ENCODE measurements at regions not wholly inside any gene's neighbourhood (a gene's known extent, or its start where the extent isn't known, plus 50 kb on each side); places are given as distances from the start of the nearest gene placed in this dataset.

- DNase-seq (ENCODE audit: low spot score), result no peak
These were observed 85.3 kb downstream of the MATN1 start for GRCh38 chr1:30638086-30638485.

DNA sequence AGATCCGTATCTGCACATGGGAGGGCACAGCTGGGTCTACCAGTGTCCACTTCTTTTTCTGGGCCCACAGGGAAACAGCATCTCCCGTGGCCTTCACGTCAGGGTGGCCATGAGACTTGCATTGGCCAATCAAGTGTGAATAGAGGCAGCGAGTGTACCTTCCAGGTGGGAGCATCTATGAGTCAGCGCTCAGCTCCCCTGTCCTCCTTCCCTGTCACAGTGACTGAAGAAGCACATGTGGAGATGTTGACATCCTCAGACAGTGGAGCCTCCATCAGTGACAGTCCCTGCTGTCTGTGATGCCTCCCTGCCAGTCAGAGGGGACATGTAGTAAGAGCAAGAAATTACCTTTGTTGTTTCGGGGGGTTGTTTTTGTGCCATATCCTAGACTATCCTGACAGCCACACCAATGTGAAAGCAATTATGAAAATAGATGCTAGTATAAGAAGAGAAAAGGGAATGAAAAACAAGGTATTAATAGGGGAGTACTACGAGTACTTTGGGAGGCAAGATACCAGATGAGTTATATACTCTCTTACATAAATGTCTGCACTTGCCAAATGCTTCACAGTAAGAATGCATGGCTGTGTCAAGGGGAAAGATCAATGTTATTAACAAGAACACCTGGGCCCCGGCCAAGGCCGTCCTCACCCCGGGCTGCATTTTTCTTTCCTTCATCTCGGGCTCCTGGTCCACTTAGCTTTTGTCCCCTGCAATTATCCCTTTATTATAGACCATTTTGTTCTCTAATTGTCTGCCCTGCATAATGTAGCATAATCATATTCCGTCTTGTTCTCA is 86.0 kb downstream of the MATN1 start:
- DNase-seq (ENCODE audit: low spot score), result no peak

DNA sequence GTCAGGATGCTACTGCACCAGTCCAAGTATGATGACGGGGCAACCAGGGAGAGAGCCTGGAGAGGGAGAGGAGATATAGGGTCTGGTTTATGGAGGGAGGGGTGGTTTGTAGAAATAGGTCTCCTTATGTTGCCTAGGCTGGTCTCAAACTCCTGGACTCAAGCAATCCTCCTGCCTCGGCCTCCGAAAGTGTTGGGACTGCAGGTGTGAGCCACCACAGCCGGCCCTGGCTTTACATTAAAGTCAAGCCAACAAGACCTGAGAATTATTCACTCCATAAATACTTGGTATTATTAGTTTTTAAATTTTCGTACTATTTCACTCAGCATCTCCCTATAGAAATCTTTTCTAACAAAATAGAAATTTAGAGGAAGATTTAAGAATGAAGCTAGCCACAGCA is 86.8 kb downstream of the MATN1 start:
- DNase-seq (ENCODE audit: low spot score), result no peak

DNA sequence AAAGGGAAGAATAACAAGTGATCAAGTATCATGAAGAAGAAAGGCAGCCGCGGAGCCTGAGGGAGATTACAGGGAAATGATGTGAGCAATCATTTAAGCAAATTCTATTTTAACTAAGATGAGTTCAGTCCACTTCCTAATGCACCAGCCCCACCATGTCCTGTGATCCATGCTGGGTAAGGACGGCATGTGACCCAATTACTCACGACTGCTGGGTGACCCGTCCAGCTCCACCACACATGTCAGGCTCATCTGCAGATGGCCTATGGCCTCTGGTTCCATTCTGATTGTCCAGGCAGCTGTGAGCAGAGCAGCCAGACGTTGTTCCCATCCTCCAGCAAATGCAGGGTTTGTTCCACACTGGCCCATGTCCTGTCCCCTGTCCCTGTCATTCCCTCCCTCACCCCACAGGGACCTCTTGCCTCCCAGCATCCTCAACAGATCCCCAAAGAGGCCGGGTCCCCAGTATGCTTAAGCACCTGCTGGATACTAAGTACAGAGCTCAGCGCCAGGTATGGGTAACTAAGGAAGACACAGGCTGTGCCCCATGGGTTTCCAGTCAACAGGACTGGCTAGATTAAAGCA is 87.9 kb downstream of the MATN1 start:
- DNase-seq (ENCODE audit: low spot score), result no peak

DNA sequence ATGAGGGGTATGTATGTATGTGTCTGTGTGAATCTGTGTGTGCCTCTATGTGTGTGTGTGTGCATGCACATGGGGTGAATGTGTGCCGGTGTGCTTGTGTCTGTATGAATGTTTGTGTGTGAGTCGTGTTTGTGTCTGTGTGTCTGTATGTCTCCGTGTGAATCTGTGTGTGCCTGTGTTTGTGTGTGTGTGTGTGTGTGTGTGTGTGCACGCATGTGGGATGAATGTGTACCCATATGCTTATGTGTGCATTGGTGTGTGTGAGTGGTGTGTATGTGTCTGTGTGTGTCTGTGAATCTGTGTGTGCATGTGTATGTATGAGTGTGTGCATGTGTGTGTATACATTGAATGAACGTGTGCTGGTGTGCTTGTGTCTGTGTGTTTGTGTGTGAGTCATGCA is 88.9 kb downstream of the MATN1 start:
- DNase-seq (ENCODE audit: low spot score), result no peak

DNA sequence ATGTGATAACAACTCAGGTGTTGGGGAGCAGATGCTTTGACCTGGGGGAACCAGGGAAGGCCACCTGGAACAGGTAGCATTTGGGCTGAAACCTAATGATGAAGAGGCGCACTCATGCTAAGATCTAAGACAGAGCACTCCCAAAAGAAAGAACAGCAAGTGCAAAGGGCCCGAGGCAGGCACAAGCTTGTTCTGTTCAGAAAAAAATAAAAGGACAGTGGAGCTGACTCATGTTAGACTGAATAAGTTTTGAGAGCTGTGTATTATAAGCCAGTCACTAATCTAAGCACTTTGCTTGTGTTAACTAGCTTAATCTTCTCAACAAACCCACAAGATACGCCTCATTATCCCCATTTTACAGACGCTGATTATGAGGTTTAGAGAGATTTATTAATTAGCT is 90.1 kb downstream of the MATN1 start:
- DNase-seq (ENCODE audit: low spot score), result no peak

DNA sequence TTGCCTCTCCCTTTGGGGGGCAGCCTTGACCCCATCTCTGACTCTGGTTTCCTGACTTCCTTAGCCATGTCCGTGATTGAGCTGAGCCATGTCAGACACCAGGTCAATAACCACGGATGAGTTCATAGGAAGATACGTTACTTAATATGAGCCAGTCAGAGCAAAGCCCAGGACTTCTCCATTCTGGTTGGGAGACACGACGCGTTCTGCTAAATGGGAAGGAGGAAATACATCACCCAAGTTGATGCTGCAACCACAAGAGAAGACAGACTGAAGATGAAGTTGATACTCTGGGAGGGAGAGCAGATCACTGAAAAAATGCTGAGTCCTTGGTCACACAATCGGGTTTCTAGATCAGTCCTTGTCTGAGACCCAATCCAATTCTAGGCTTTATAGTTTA is 90.9 kb downstream of the MATN1 start:
- DNase-seq (ENCODE audit: low spot score), result no peak

DNA sequence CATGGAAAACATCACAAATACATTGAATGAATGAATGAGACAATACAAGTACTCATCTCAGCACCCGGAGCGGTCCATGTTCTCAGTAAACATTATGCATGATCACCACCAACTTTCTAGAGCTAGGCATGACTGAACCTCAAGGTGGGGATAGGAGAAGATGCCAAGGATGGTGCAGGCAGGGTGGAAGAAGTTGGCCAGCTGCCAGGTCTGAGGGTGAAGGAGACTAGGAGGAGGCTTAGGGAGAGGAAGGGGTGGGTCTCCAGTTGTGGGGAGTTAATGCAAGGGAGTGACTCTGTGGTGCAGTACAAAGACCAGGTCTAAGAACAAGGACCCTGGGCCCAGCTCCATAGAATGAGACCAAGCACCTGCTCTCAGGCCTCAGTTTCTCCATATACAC is 91.7 kb downstream of the MATN1 start:
- DNase-seq (ENCODE audit: low spot score), result no peak

DNA sequence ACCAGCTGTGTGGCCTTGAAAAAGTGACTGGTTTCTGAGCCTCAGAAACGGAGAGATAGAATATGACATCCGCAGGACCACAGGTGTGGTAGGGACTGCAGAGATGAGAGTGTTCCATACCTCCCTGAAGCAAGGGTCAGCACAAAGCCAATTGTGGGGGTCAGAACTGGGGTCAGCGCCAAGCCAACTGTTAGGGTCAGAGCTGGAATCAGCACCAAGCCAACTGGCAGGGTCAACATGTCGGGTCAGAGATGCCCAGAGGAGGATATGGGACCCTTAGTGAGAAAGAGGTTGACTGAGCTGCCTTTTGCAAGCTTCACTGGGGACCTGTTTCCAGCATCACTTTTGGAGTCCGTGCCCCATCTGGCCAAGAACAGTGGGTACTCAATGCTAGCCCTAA is 93.9 kb downstream of the MATN1 start:
- no peak for DNase-seq (ENCODE audit: low spot score)

DNA sequence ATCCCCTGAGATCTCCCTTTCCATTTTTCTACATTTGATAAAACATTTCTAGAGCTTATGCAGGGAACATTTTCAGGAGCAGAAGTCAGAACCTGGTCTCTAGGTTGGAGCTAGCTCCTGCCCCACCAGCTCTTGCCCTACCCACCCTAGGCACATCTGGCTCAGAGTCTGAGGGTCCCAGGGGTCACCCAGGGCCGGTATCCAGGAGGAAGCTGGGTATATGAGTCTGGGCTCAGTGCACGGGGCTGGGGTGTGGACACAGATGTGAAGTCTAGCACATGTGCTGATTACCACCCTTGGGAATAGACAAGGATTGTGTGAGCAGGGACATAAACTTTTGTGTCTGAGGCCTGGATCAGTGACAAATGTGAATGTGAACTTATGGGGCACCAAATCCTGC is 95.4 kb downstream of the MATN1 start:
- DNase-seq (ENCODE audit: low spot score), result no peak

DNA sequence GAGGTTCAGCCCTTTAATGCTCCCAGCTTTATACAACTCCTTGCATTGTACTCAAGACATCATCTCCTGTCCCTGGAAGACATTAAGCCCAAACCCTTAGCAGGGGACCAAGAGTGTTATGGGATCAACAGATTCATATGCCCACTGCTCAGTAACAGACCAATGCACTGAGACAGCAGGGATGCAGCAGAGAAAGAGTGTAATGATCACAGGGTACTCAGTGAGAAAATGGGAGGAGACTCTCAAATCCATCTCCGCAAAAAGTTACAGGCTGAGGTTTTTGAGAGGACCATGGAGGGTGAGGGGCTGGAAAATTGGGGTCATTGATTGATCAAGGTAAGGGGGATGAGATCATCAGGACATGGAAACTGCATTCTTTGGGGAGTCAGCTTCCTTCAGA is 96.2 kb downstream of the MATN1 start:
- DNase-seq (ENCODE audit: low spot score), result no peak

- DNase-seq (ENCODE audit: low spot score), result no peak
These were observed 100.0 kb downstream of the MATN1 start for GRCh38 chr1:30623431-30623830.

GRCh38 chr1:30619619-30620018 is 103.8 kb downstream of the MATN1 start:
- DNase-seq (ENCODE audit: low spot score), result no peak

GRCh38 chr1:30618335-30618747 is 105.0 kb downstream of the MATN1 start:
- DNase-seq (ENCODE audit: low spot score), result no peak

- no peak for DNase-seq (ENCODE audit: low spot score)
These were observed 106.6 kb downstream of the MATN1 start for GRCh38 chr1:30616759-30617158.

GRCh38 chr1:30615816-30616590 is 107.4 kb downstream of the MATN1 start:
- no peak for DNase-seq (ENCODE audit: low spot score)

GRCh38 chr1:30615076-30615795 is 108.1 kb downstream of the MATN1 start:
- DNase-seq (ENCODE audit: low spot score), result no peak

GRCh38 chr1:30613188-30613587 is 110.2 kb downstream of the MATN1 start:
- DNase-seq (ENCODE audit: low spot score), result no peak

GRCh38 chr1:30612536-30613065 is 110.8 kb downstream of the MATN1 start:
- DNase-seq (ENCODE audit: low spot score), result no peak

DNA sequence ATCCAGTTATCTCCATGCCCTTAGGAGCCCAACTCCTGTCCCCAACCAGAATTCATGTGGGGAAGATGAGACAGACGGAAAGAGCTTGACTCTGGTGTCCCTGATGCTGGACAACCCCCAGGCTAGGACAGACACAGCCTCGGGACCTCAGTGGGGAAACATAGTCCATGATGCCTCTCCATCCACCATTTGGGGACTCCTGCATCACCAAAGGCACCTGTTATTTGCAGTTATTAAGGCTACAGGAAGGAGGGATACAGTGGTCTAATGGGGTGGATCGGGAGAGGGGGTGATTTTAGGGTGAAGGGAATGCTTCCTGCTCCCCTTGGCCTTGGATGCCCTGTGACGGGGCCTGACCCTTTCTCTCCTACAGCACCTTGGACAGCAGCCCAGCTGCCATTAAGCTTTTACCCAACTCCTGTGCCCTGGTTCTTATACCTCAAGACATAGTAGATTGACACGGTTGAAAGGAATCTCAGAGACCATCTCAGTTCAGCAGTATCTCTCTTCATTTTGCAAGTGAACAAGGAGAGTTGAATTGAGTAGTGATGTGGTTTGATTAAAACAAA is 111.6 kb downstream of the MATN1 start:
- no peak for DNase-seq (ENCODE audit: low spot score)

DNA sequence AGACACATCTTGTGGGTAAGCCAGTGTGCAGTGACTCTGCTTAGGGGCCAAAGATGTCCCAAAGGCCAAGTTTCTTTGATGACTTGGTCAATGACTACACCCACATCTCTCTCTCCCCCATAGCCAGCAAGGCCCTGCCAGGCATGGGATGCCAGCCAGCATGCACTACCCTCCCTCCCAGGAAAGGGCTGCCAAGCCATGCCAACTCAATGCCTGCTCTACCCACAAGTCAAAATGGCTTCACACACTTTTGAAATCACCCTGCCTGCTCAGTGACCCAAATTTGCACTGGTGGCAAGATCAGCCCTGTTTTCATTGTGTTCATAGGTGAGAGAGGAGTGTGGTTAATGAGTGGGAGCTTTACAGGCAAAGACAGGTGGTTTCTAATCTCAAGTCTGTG is 112.5 kb downstream of the MATN1 start:
- DNase-seq (ENCODE audit: low spot score), result no peak

DNA sequence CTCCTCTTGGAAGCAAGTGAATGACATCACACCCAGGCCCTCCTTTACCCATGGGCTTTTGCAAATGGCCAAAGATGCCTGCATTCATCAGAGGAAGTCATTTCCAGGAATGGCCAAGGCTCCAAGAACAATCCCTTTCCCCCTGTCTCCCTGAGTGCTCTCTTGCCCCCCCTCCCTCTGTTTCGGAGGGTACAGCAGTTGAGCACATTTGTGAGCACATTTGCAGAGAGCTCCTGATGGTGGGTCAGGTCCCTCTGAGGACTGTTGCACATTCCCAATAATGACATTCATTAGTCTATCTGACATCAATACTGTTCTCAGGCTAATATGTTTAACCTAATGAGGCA is 113.4 kb downstream of the MATN1 start:
- no peak for DNase-seq (ENCODE audit: low spot score)

Measured in COLO829 (cell line).